Inferior parietal cortex (tissue), 1 donor: ENCODE measurements at regions not wholly inside any gene's neighbourhood (a gene's known extent, or its start where the extent isn't known, plus 50 kb on each side); places are given as distances from the start of the nearest gene placed in this dataset.
A peak's percentile ranks its signal among the peaks of the same experiment; 100 is the strongest.
"Not testable (repeated sequence)": the region's sequence is repeated elsewhere in the genome, so short reads cannot be mapped to it uniquely, and the experiment has no call there.

ENCODE experiments used
- DNase-seq: peaks from one replicate; pipeline ENCODE4 v3.0.0-alpha.2; 2016; ENCODE audit errors: extremely low spot score

- DNase-seq: no peak
Observed at GRCh38 chr7:109456116-109456515, 886.4 kb downstream of the DNAJB9 start.

GRCh38 chr7:109460296-109460695, 890.6 kb downstream of the DNAJB9 start:
- DNase-seq: no peak

GRCh38 chr7:109462171-109462570, 892.5 kb downstream of the DNAJB9 start:
- no peak for DNase-seq

- DNase-seq: not testable (repeated sequence)
Observed at GRCh38 chr7:109467729-109468128, 898.1 kb downstream of the DNAJB9 start.

- DNase-seq: no peak
Observed at GRCh38 chr7:109473172-109473571, 903.5 kb downstream of the DNAJB9 start.

GRCh38 chr7:109476409-109476808, 906.7 kb downstream of the DNAJB9 start:
- DNase-seq: no peak

- DNase-seq: no peak
Observed at GRCh38 chr7:109479388-109479787, 909.7 kb downstream of the DNAJB9 start.

GRCh38 chr7:109490607-109491006, 920.9 kb downstream of the DNAJB9 start:
- DNase-seq: not testable (repeated sequence)

GRCh38 chr7:109497053-109497452, 927.4 kb downstream of the DNAJB9 start:
- DNase-seq: no peak

GRCh38 chr7:109498131-109498530, 928.5 kb downstream of the DNAJB9 start:
- DNase-seq: no peak

- no peak for DNase-seq
Observed at GRCh38 chr7:109503421-109503820, 933.7 kb downstream of the DNAJB9 start.

- no peak for DNase-seq
Observed at GRCh38 chr7:109522585-109522984, 952.9 kb downstream of the DNAJB9 start.

- DNase-seq: no peak
Observed at GRCh38 chr7:109527833-109528232, 958.2 kb downstream of the DNAJB9 start.

GRCh38 chr7:109529712-109530111, 960.0 kb downstream of the DNAJB9 start:
- DNase-seq: no peak

GRCh38 chr7:109532262-109532992, 962.8 kb downstream of the DNAJB9 start:
- no peak for DNase-seq

GRCh38 chr7:109545686-109546085, 976.0 kb downstream of the DNAJB9 start:
- DNase-seq: no peak

GRCh38 chr7:109549471-109550193, 980.0 kb downstream of the DNAJB9 start:
- DNase-seq: peak; percentile 58

- no peak for DNase-seq
Observed at GRCh38 chr7:109552017-109552416, 982.3 kb downstream of the DNAJB9 start.

GRCh38 chr7:109577265-109577664, 1007.6 kb downstream of the DNAJB9 start:
- DNase-seq: no peak

GRCh38 chr7:109579901-109580300, 1010.2 kb downstream of the DNAJB9 start:
- DNase-seq: no peak

- no peak for DNase-seq
Observed at GRCh38 chr7:109582211-109582610, 1012.5 kb downstream of the DNAJB9 start.

GRCh38 chr7:109596948-109597347, 1027.3 kb downstream of the DNAJB9 start:
- DNase-seq: not testable (repeated sequence)

- no peak for DNase-seq
Observed at GRCh38 chr7:109611656-109612055, 1042.0 kb downstream of the DNAJB9 start.
